ENCODE measurements at regions not wholly inside any gene's neighbourhood (a gene's known extent, or its start where the extent isn't known, plus 50 kb on each side); places are given as distances from the start of the nearest gene placed in this dataset.

DNA sequence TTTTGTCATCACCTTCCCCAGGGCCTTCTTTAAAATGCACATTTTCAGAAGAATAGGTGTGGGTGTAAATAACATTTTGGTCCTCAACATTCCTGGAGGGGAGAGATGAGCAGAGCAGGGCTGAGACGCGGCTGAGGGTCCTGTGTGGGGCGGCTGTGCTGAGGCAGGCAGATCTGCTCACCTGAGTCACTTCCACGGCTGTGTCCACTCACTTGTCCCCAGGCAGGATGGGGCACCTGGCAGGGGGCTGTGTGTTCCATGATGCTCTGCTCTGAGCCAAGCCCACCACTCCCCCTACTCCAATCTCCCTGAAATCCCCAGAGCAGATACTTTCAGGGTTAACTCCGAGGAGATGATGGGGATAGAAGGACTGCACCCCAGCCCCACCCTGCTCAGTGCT, 93.8 kb downstream of the GLRX3 start:
- no peak for DNase-seq (ENCODE audit: low read depth)

DNA sequence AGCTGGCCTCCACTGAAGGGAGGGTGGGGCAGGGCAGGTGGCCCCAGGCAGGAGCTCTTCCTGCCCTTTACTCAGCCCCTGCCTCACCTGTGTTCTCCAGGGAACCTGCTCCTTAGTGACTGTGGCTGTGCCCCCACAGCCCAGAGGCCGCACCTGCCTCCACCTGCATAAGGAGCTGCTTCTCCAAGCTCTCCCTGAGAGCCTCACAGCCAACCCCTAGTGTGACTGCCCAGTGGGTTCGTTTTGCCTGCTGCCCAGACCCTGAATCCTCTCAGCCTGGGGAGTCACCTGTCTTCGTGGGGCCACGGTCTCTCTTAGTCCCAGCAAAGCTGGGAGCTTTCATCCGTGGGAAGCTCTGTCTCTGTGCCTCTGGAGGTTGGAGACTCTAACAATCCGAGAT, 94.4 kb downstream of the GLRX3 start:
- DNase-seq (ENCODE audit: low read depth), result no peak

DNA sequence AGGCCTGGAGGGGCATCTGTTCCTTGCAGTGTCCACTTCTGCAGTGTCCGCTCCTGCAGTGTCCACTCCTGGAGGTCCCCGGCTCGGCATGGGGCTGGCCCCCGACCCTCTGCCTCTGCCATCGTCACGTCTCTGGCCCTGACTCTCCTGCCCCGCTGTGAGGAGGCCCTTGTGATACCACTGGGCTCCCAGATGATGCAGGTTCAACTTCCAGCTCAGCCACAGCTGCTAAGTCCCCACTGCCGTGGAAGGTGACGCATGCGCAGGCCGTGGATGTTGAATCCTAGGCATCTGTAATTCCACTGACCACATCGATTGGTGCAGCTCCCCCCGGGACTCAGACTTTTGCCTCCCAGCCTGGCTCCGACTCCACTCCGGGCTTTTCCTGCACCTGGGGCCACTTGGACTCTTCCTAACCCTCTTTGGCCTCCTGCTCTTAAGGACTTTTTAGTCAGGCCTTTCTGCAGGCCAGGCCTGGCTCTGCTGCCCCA, 95.1 kb downstream of the GLRX3 start:
- no peak for DNase-seq (ENCODE audit: low read depth)

DNA sequence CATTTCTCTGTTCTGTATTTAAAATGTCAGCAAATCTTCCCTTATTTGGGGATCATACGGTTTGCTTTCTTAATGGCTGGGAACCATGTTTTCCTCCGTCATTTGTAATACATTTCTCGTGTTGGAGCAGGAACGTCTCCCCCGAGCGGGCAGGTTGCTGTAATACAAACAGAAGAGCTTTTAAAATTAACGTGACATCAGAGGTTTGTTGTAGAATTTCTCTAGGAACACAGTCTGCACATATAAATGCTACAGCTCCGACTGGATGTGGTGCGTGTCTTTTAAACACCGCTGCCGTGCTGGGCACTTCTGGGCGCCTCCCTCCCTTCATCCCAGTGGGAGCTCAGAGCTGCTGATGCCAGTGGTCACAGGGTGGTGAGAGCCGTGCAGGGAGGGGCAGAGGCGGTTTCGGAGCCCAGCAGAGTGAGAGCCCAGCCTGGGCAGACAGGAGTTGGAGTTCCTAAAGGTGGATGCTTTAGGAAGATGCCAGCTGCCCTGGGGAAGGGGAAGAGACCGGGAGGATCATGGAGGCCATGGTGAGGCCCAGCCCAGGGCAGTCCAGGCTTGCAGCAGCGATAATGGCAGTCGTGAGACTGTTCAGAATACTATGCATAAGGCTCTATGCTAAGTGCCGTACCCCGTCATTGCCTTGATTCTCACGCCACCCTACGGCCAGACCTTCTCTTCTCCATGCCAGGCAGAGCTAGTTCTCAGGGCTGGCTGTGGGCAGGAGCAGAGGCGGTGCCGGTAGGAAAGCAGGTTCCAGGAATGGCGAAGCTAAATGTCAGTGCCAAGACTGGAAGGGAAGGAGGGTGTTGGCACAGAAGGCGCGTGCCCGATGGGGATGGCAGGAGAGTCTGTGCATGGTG, 96.2 kb downstream of the GLRX3 start:
- DNase-seq (ENCODE audit: low read depth), result no peak

DNA sequence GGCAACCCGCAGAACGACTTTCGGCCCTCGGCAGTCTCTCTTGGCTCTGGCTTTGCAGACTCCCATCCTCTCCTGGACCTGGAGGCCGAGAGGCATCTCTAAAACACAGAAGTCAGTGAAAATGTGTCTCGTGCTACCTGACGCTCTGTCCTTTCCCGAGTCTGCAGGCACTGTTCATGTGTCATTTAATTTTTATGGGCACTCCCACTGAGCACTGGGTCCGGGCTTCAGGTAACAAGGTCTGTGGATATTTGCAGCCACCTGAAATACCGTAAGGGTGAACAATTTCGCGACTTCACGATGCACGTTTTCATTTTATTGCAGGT, 96.8 kb downstream of the GLRX3 start:
- no peak for DNase-seq (ENCODE audit: low read depth)

DNA sequence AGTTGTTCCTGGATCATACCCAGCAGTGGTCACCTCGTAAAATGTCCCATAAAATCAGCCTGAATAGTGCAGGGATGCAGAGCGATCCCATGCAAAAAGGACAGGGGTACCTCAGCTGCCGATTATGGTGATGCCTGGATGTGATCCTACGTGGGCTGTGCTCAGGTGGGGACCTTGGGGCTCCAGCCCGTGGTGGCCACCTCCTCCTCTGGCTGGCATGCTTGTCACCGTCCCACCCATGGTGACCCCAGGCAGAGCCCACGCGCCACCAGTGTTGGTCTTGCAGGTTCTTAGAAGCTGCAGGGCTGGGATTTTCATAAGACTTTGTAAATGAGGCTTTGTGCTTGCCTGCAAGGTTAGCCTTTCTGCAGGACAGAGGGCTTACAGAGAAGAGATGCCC, 97.2 kb downstream of the GLRX3 start:
- DNase-seq (ENCODE audit: low read depth), result no peak

DNA sequence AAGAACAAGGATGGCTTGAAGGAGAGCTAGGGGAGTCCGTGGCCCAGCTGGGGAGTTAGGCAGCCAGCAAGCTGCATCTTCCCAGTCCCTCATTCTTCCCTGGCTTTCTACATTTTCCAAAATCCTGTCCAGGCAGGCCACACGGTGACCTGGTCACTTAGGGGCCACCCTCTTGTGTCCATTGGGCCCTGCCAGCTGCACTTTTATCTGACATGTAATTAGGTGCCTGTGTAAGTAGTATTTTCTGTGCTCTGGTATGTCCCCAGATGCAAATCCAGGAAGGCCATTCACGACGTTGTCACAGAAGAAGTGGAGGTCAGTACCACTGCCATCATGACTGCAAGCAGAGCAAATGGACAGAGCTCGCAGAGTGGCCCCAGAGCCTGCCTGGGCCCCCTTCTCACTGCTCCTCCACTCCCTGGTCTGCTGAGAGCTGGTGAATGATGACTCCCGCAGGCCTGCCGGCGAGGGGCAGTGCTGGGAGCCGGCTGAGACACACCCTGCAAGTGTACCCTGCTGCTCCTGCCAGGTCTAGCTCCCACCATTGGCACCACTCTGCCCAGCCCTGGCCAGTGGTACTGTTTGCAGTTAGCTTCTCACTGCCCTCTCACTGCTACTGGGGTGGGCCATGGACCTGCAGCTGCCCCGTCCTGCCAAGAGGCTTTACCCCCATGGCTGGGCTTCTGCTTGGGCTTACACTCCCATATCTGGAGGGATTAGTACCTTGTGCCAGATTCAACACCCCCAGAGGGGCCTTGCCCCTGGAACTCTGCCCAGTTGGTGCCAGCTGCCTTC, 98.2 kb downstream of the GLRX3 start:
- DNase-seq (ENCODE audit: low read depth), result no peak

DNA sequence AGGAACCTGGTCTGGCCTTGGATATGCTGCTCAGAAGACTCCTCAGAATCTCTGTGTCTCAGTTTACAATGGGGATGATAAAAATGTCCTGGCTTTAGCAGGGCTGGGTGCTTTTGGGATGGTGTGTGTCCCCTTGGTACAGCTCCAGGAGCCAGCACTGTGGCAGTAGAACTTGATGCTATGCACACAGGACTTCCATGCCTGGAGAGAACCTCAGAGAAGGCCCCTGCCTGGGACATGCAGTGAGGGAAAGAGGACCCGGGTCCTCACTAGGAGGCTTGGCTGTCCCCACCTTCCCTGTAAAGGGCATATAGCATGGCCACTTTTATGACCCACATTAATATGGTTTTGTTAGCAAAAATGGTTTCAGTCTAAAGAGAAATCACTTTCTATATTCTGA, 100.5 kb downstream of the GLRX3 start:
- no peak for DNase-seq (ENCODE audit: low read depth)

DNA sequence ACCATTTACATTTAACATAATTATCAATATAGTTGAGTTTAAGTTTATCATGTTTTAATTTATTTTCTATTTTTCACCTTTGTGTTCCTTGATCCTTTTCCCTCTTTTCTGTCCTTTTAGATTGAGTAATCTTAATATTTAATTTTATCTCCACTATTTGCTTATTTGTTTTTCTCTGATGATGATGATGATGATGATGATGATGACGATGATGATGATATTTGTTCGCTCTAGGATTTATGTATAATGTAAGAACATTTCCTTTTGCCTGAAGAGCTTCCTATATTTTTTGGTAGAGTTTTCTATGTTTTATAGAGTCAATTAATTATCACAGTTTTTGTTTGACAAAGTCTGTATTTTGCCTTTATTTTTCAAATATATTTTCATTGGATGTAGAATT, 104.2 kb downstream of the GLRX3 start:
- DNase-seq (ENCODE audit: low read depth), result no peak

DNA sequence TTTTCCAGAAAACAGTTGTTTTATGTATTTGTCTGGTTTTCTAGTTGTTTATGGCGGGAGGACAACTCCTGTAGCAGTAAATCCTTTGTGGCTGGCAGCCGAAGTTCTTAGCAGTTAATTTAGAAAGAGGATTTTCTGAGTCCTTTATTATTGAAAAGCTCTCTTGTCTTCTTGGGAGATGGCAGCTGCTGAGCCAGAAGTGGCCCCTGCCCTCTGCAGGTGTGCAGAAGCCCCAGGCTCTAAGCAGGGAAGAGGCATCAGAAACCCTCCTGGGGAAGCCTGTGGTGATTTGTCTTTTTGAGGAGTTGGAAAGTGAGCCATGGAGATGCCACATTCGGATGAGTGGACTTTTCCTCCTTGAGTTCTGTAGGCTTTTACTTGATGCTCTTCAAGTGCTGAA, 106.3 kb downstream of the GLRX3 start:
- no peak for DNase-seq (ENCODE audit: low read depth)

DNA sequence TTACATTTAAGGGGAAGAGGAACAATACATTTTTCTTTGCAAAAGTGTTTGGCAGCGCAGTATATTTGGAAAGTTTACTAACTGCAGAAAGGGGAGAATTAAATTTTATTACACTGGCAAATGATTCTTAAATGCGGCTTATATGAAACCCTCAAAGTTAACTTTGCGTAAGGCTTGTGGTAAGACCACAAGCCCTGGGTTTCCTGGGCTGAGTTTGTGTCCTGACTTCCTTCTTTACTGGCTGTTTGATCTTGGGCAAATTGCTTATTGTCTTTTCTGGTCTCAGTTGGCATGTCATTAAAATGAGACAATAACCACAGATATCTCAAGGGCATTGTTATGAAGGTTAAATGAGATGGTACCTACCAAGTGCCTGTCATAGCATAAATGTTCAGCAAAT, 106.8 kb downstream of the GLRX3 start:
- no peak for DNase-seq (ENCODE audit: low read depth)

DNA sequence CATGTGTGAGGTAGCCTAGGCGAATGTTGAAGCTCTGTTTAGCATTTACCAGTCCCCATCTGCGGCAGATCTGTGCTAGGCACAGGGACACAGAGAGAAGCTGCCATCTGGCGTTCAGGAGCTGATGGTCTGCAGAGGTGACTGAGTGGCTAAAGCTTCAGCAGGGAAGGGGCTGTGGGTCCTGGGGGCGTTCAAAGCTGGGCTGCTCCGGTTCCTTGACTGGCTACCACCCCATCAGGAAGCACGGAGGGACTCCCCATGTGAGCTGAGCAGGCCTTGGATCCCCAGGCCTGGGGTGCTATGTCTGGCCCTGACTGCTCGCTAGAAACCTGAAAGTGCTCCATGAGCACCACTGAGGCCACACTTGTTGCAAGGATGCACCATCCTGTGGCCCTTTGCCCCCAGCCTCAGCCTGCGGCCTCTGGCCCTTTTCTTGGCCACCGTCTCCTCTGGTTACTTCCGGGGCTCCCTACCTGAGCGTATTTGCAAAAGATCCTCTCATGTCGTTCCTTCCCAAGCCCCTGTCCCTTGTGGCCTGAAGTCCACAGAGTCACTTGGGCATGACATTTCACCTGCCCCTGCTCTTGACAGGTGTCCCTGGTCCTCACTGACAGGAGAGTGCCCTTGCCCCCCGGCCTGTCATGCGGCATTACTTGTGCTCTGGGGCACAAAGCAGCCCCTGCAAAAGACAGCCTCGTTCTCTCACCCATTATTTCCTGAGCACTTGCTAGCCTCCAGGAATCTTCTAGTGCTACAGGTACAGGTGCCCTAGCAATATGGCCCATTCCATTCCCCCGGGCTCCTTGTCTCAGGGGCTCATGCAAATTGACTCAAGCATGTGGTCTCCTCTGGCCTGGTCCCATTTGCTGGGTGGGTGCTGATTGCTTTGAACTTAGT, 108.1 kb downstream of the GLRX3 start:
- DNase-seq (ENCODE audit: low read depth), result no peak

DNA sequence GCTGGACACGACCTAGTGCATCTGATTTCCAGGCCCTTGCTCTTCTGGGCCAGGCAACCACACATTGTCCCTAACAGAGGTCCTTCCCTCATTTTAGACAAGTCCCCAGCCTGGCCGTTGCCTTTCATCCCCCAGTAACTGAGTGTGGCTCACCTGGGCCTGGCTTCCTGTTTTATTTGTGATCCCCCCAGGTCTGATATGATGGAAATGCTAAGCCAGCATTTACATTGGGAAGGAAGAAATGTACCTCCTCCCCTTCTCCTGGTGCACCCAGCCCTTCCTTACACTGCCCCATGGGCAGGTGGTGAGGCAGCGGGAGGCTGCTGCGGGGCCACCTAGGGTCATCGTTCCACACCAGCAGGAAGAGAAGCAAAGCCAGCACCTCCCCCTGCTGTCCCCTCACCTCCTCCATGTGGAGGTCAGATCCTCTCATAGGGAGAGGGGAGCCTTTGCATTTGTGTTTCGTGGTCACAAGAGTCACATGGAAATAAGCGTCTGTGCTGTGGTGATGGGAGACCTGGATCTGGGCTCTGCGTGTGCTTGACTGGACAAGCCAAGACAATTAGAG, 108.8 kb downstream of the GLRX3 start:
- no peak for DNase-seq (ENCODE audit: low read depth)

DNA sequence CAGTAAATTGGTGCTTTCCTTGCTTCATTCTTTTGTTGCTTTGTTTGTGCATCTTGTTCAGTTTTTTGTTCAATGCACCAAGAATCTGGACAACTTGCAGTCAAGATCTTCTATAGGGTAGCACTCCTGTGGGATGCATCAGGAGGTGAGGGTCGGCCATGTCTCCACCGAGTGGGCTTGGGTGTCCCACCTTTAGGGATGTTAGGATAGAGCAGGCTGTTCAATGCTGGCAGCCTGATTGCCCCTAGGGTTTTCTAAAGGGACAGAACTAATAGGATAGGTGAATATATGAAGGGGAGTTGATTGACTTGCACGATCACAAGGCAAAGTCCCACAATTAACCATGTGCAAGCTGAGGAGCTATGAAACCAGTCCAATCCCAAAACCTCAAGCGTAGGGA, 109.9 kb downstream of the GLRX3 start:
- no peak for DNase-seq (ENCODE audit: low read depth)

DNA sequence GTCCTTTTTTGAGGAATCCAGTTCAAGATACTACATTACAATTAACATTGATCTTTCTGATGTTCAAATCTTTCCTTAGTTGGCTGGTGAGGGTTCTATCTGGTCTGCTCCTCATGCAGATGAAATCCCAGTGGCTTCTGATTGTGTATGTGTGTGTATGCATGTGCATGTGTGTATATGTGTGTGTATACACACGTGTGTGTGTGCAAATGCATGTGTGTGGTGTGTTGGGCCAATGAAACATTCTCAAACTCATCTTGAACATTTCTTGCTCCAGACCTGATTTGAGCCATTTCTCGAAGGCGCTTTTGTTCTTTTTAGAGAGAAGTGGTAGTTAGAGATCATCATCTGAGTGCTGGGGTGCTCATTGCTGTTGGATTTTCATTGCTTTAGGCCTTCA, 113.9 kb downstream of the GLRX3 start:
- DNase-seq (ENCODE audit: low read depth), result no peak

DNA sequence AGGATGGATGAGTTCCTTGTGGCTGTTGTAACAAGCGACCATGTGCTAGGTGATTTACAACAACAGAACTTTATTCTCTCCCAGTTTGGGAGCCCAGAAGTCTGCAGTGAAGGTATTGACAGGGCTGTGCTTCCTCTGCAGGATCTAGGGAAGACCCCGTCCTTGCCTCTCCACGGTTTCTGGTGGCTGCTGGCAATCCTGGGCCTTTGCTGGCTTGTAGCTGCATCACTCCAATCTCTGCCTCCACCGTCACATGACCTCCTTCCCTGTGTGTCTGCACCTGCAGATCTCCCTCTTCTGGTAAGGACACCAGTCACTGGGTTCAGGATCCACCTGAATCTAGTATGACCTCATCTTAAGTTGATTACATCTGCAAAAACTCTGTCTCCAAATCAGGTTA, 115.6 kb downstream of the GLRX3 start:
- no peak for DNase-seq (ENCODE audit: low read depth)

DNA sequence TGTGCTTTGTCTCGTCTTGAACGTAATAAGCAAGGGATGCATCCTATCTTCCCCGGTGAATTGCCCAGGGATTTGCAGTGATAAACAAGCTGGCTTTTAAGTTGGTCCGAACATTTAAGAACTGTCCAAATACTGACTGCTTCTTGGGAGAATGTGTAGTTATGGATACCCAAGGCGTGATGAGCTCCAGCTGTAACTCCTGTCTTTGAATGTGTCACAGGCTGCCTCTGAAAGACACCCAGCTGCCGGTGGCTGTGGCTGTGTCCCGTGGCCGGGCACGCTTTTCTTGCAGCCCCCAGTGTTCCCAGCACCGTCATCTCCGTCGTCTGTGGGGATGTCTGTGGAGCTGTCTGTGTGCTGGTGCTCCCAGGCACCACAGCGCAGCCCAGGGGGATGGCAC, 118.1 kb downstream of the GLRX3 start:
- DNase-seq (ENCODE audit: low read depth), result no peak

DNA sequence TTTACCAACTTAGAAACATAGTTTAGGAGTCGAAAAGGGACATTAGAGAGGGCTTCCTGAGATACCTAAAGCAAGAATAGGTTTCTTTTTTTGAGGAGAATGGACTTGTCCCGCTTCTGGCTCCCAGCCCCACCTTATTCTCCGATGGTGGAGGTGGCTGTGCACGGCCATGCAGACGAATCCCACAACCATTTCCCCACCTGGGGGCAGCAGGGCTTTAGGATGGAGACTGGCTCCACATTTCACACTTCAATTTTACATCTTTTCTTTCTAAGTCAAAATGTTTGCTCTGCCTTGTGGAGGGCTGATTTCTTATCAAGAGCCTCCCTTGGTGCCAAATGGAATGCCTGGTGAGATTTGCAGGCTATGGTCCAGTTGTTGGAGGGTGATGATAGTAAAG, 118.5 kb downstream of the GLRX3 start:
- DNase-seq (ENCODE audit: low read depth), result no peak

DNA sequence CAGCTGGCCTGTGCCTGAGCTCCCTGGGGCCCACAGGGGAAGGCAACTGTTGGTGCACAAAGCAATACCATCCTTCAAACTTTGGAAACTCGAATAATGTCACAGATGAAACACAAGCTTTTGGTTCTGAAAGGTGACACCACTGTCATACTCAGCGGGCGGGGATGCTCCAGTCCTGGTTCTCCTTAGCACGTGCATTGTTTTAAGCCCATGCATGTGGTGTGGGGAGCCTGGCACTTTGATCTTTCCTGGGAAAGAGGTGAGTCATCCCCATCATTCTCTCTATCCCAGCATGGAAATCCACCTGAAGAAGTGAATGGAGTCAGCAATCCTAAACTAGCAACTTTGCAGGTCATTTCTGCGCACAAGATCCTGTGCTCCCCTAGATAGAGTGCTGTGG, 119.6 kb downstream of the GLRX3 start:
- no peak for DNase-seq (ENCODE audit: low read depth)

DNA sequence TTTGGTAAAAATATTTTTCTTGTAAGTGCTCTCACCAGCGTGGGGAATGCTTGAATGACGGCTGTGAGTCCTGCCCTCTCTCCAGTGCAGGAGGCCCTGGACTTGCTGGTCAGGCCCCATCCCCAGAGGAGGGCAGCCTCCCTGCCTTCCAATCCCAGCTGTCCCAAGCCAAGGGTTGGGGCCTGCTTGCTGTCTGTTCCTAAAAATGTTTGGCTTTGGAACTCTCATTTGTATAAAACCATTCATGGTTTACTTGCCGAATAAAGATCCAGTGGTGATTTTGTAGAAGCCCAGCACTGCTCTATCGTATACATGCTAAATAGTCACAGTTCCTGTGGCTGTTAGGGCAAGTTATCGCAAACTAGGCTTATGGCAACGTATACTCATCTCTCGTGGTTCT, 121.7 kb downstream of the GLRX3 start:
- DNase-seq (ENCODE audit: low read depth), result no peak

DNA sequence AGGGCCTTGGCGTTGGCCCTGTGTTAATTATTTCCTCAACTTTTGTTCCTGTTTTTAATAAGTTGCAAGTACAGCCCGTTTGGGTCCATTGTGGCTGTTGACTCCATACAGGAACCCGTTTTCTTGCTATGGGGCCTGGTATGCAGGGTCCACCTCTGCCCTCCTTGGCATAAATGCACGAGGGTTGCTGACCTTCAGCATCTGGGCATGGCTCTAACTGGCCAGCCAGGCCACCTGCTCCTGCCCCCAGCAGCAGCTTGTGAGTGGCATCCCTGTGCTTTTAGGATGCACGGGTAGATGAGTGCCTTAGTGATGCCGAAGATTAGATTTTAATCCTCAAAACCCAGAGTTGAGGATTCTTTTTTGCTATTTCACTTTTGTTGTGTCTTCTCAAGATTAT, 123.2 kb downstream of the GLRX3 start:
- DNase-seq (ENCODE audit: low read depth), result no peak

DNA sequence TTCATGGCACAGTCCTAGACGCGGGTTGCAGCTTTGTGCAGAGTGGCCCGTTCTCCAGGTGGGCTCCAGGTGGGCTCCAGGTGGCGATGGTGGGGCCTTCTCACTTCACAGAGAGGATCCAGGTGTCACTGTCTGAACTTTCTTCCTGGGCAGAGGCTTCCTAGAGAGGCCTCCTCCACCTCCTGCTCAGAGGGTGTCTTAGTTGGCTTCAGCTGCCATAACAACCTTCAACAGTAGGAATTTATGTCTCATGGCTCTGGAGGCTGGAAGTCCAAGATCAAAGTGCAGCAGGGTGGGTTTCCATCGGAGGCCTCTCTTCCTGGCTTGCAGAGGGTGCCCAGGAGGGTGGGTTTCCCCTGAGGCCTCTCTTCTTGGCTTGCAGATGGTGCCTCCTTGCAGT, 125.1 kb downstream of the GLRX3 start:
- no peak for DNase-seq (ENCODE audit: low read depth)
